WI38 (cell line): ENCODE measurements at regions not wholly inside any gene's neighbourhood (a gene's known extent, or its start where the extent isn't known, plus 50 kb on each side); places are given as distances from the start of the nearest gene placed in this dataset.
"Not testable (repeated sequence)": the region's sequence is repeated elsewhere in the genome, so short reads cannot be mapped to it uniquely, and the experiment has no call there.

Experiments used
- H3K4me3 ChIP-seq: 2 replicates; pipeline ENCODE4 v1.5.1; 2011; ENCODE audit warnings: low read depth, mild to moderate bottlenecking, control low read depth, low read length
- CTCF ChIP-seq: IDR thresholded peaks from 2 replicates; pipeline ENCODE4 v1.5.1; 2012; ENCODE audit warnings: low read depth, mild to moderate bottlenecking, control low read depth, low read length

GRCh38 chr5:54795284-54795683, 190.1 kb downstream of the ESM1 start:
- H3K4me3 ChIP-seq, result no peak overlapping the region
- TF ChIP-seq CTCF, result no peak

- no peak overlapping the region for H3K4me3 ChIP-seq
- no peak for TF ChIP-seq CTCF
Measured at GRCh38 chr5:54794135-54794975, 191.0 kb downstream of the ESM1 start.

DNA sequence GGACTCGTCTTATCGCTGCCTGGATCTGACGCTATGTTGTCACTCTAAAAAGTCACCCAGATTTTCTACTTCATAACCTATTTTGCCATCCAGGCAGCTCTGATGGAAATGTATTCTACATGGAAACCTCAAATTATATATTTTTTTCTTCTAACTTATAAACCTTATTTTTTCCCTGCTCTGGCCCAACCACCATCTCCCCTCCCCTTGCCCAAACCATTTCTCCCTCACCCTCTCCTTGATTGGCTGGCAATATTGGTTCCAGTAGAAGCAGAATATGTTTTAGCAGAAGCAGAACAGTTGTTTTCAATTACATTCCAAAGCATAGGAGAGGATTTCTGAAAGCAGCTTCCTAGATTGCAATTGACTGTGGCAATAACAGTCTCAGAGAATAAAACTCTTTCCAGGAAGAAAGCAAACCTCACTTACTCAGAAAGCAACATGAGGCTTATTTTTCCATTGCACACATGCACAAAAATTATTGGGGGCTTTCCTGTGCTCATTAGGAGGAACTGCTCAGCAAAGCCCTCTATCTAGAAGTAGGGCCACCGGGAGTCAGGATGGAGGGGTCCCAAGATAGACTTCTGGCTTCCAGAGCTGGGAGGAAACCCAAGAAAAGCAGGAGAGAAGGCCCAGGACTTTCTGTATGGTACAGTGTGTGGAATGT, 191.8 kb downstream of the ESM1 start:
- no peak for TF ChIP-seq CTCF
- H3K4me3 ChIP-seq, result no peak overlapping the region

GRCh38 chr5:54792611-54793404, 192.6 kb downstream of the ESM1 start:
- TF ChIP-seq CTCF, result no peak
- no peak overlapping the region for H3K4me3 ChIP-seq

- H3K4me3 ChIP-seq, result not testable (repeated sequence)
Measured at GRCh38 chr5:54787910-54788309, 197.5 kb downstream of the ESM1 start.

DNA sequence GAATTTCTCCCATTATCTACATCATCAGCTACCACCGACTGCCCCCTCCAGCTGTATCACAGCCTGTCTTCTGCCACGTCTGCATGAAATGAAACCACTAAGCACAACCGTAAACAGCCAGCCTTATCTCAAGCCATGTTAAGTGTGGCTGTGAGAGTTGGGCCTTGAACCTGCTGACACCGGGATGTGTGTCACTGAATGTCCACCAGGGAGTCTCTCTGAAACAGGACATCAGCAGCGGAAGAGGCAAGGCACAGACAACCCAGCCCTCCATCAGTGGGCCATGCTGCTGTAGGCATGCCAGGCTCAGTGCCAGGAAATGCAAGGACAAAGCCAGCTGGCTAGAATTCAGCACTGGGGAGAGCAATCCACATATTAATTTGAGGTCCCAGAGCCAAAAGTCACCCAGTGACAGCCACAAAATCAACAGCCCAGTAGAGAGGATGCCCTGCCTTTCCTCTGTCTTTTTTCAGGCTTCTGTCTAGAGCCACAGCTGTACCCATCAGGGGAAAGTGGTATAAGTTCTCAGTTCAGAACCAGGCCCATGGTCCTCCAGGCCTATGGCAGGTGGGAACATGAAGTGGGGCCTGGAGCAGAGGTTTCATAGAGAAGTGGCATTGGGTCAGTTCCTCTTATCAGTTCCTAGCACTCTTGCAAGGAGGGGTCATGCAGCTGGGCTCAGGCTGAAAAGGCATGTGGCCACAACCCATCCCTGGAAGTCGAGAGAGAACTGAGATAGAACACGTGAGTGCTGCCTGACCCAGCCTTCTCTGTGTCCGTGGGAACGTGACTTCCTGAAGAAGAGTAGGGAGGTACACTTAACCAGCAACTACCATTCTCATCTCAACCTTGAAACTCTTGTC, 199.4 kb downstream of the ESM1 start:
- TF ChIP-seq CTCF, result no peak
- H3K4me3 ChIP-seq, result no peak overlapping the region

- H3K4me3 ChIP-seq, result no peak overlapping the region
- no peak for TF ChIP-seq CTCF
Measured at GRCh38 chr5:54778783-54779182, 206.6 kb downstream of the ESM1 start.
